Stimulated activated CD8-positive, alpha-beta memory T cell treated with anti-CD3 and anti-CD28 coated beads, Interleukin-12 subunit alpha, Interleukin-12 subunit beta, amount 100 ng/mL, for 24 hours (primary cell): ENCODE measurements at regions not wholly inside any gene's neighbourhood (a gene's known extent, or its start where the extent isn't known, plus 50 kb on each side); places are given as distances from the start of the nearest gene placed in this dataset.

Experiments
- DNase-seq: peaks from one replicate; pipeline ENCODE4 v3.0.0-alpha.2; 2020; ENCODE audit errors: extremely low read depth

- DNase-seq = no peak
These were observed 306.3 kb upstream of the SP8 start for GRCh38 chr7:21092766-21093702.

- no peak for DNase-seq
These were observed 307.9 kb upstream of the SP8 start for GRCh38 chr7:21094589-21094988.

GRCh38 chr7:21099432-21099831 is 312.7 kb upstream of the SP8 start:
- no peak for DNase-seq

- DNase-seq = no peak
These were observed 313.3 kb upstream of the SP8 start for GRCh38 chr7:21099955-21100354.

- no peak for DNase-seq
These were observed 314.9 kb upstream of the SP8 start for GRCh38 chr7:21101541-21101940.

- no peak for DNase-seq
These were observed 316.9 kb upstream of the SP8 start for GRCh38 chr7:21103426-21104123.

- no peak for DNase-seq
These were observed 317.4 kb upstream of the SP8 start for GRCh38 chr7:21104124-21104500.

GRCh38 chr7:21106296-21106732 is 319.6 kb upstream of the SP8 start:
- no peak for DNase-seq

GRCh38 chr7:21107101-21107500 is 320.4 kb upstream of the SP8 start:
- no peak for DNase-seq

GRCh38 chr7:21108182-21108581 is 319.7 kb upstream of the SP4 start:
- DNase-seq = no peak

- DNase-seq = no peak
These were observed 314.1 kb upstream of the SP4 start for GRCh38 chr7:21113609-21114415.

GRCh38 chr7:21123586-21123985 is 304.3 kb upstream of the SP4 start:
- DNase-seq = no peak

GRCh38 chr7:21125297-21125696 is 302.6 kb upstream of the SP4 start:
- no peak for DNase-seq

GRCh38 chr7:21128062-21128817 is 299.6 kb upstream of the SP4 start:
- DNase-seq = no peak

- no peak for DNase-seq
These were observed 296.0 kb upstream of the SP4 start for GRCh38 chr7:21131897-21132296.

- no peak for DNase-seq
These were observed 293.3 kb upstream of the SP4 start for GRCh38 chr7:21134631-21135030.

GRCh38 chr7:21135437-21135836 is 292.4 kb upstream of the SP4 start:
- DNase-seq = no peak

GRCh38 chr7:21137640-21138039 is 290.2 kb upstream of the SP4 start:
- DNase-seq = no peak

GRCh38 chr7:21140622-21141021 is 287.3 kb upstream of the SP4 start:
- no peak for DNase-seq

- no peak for DNase-seq
These were observed 286.4 kb upstream of the SP4 start for GRCh38 chr7:21141476-21141875.

GRCh38 chr7:21142081-21142480 is 285.8 kb upstream of the SP4 start:
- DNase-seq = no peak
